HEK293 (cell line): ENCODE measurements at regions not wholly inside any gene's neighbourhood (a gene's known extent, or its start where the extent isn't known, plus 50 kb on each side); places are given as distances from the start of the nearest gene placed in this dataset.

ENCODE experiments used
- CTCF ChIP-seq: fragments of 450-650 bp; formaldehyde crosslinking; IDR thresholded peaks from 2 replicates; pipeline ENCODE4 v1.5.1; 2016; ENCODE audit warnings: missing biosample characterization, missing genetic modification characterization
- TSHZ1 ChIP-seq: fragments of 450-650 bp; formaldehyde crosslinking; IDR thresholded peaks from 2 replicates; pipeline ENCODE4 v1.5.1; 2016; ENCODE audit warnings: missing biosample characterization, missing genetic modification characterization, borderline replicate concordance

DNA sequence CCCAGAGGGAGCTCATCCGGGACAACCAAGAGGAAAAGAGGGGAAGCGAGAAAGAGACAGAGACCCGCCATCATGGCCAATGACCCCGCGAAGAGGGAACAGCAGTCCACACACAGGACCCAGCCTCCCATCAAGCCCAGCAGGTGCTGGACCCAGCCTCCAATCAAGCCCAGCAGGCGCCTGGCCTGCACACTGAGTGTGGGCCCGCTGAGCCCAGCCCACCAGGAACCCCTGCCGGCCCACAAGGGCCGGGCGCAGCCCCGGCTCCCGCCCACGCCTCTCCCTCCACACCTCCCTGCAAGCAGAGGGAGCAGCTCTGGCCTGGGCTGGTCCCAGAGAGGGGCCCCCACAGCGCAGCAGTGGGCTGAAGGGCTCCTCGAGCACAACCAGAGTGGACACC is 391.1 kb downstream of the IDS start:
- TF ChIP-seq CTCF = no peak
- TF ChIP-seq TSHZ1 (tag by site-specific recombination) = no peak
